SK-N-SH (cell line): ENCODE measurements at regions not wholly inside any gene's neighbourhood (a gene's known extent, or its start where the extent isn't known, plus 50 kb on each side); places are given as distances from the start of the nearest gene placed in this dataset.

Experiments used
- CTCF ChIA-PET: fragments of 300-600, 350-600 bp; formaldehyde crosslinking; extraction: SDS; loops from one replicate; lab custom pipeline; 2021; lab: Yijun Ruan, JAX
- POLR2A ChIA-PET: fragments of 350-600 bp; sonication (Branson Sonifier 250); formaldehyde crosslinking; extraction: SDS; loops from one replicate; lab custom pipeline; 2020; ENCODE audit warnings: antibody characterized with exemption, inconsistent platforms; lab: Yijun Ruan, JAX
- DNase-seq: peaks from one replicate; pipeline ENCODE4 v3.0.0; 2012
- H2AFZ ChIP-seq: fragments of 200-600 bp; sonication (generic); 2 replicates; pipeline ENCODE4 v1.8.1; 2016; ENCODE audit warnings: antibody characterized with exemption, mild to moderate bottlenecking, low read depth
- H3F3A ChIP-seq: fragments of 200-600 bp; sonication (generic); replicated peaks from 2 replicates; pipeline ENCODE3; 2016; ENCODE audit warnings: antibody characterized with exemption, mild to moderate bottlenecking; ENCODE audit not compliant: insufficient read depth
- H3K27ac ChIP-seq, 2 experiments: fragments of 200-500 bp in 1 of 2; fragments of 200-600 bp in 1 of 2; sonication (Bioruptor generic) in 1 of 2; sonication (generic), shearing (Covaris generic) in 1 of 2; 2 replicates each; pipeline versions ENCODE4 v1.5.1 to v1.6.1; 2014 to 2016; ENCODE audit warnings: low read depth in 2 of 2, inconsistent platforms in 1 of 2, low read length in 1 of 2, mild to moderate bottlenecking in 1 of 2, mixed read lengths in 1 of 2
- H3K27me3 ChIP-seq: fragments of 200-600 bp; sonication (generic), shearing (Covaris generic); 2 replicates; pipeline ENCODE4 v1.6.1; 2016; ENCODE audit warnings: mixed run types; ENCODE audit not compliant: insufficient read depth
- H3K36me3 ChIP-seq, 2 experiments: fragments of 200-500 bp in 1 of 2; fragments of 200-600 bp in 1 of 2; sonication (Bioruptor generic) in 1 of 2; sonication (generic) in 1 of 2; replicated peaks in 1 of 2; 2 replicates each; pipeline versions ENCODE3 to v1.5.1; 2014 to 2016; ENCODE audit warnings: low read length in 1 of 2, mild to moderate bottlenecking in 1 of 2; ENCODE audit not compliant: insufficient read depth in 2 of 2, control insufficient read depth in 1 of 2
- H3K4me1 ChIP-seq, 2 experiments: fragments of 200-500 bp in 1 of 2; fragments of 200-600 bp in 1 of 2; sonication (Bioruptor generic) in 1 of 2; sonication (generic), shearing (Covaris generic) in 1 of 2; 2 replicates each; pipeline versions ENCODE4 v1.5.1 to v1.6.1; 2014 to 2016; ENCODE audit warnings: low read depth in 1 of 2, low read length in 1 of 2, mixed run types in 1 of 2; ENCODE audit not compliant: insufficient read depth in 2 of 2, control insufficient read depth in 1 of 2
- H3K4me2 ChIP-seq: fragments of 200-600 bp; sonication (generic), shearing (Covaris generic); 2 replicates; pipeline ENCODE4 v1.6.1; 2017; ENCODE audit warnings: mixed run types
- H3K4me3 ChIP-seq, 2 experiments: fragments of 200-500 bp in 1 of 2; fragments of 200-600 bp in 1 of 2; sonication (Bioruptor generic) in 1 of 2; sonication (generic), shearing (Covaris generic) in 1 of 2; 2 replicates each; pipeline versions ENCODE4 v1.5.1 to v1.8.1; 2014 to 2016; ENCODE audit warnings: low read depth in 2 of 2, inconsistent platforms in 1 of 2, low read length in 1 of 2, mild to moderate bottlenecking in 1 of 2, mixed read lengths in 1 of 2, moderate library complexity in 1 of 2
- H3K79me2 ChIP-seq: fragments of 200-600 bp; sonication (generic); 2 replicates; pipeline ENCODE4 v1.8.1; 2017; ENCODE audit warnings: mild to moderate bottlenecking; ENCODE audit not compliant: insufficient read depth
- H3K9ac ChIP-seq: fragments of 200-600 bp; sonication (generic); 2 replicates; pipeline ENCODE4 v1.6.1; 2017; ENCODE audit warnings: mixed run types
- H3K9me2 ChIP-seq: fragments of 200-600 bp; sonication (generic); 2 replicates; pipeline ENCODE4 v1.6.1; 2017; ENCODE audit warnings: mixed run types
- H3K9me3 ChIP-seq: fragments of 200-600 bp; sonication (generic); 2 replicates; pipeline ENCODE4 v1.6.1; 2017; ENCODE audit warnings: mixed run types, mild to moderate bottlenecking, moderate library complexity
- H4K20me1 ChIP-seq: fragments of 200-600 bp; sonication (generic); 2 replicates; pipeline ENCODE4 v1.6.1; 2017; ENCODE audit warnings: mild to moderate bottlenecking, mixed run types; ENCODE audit not compliant: insufficient read depth
- CHD2 ChIP-seq: fragments of 150-350 bp; IDR thresholded peaks from 2 replicates; pipeline ENCODE4 v1.6.1; 2018; ENCODE audit warnings: low read length; ENCODE audit not compliant: partially characterized antibody
- ELF1 ChIP-seq: IDR thresholded peaks from 2 replicates; pipeline ENCODE4 v1.4.0; 2012
- EP300 ChIP-seq, 2 experiments: IDR thresholded peaks; 2 replicates each; pipeline versions ENCODE4 v1.4.0 to v1.6.1; 2012; ENCODE audit warnings: borderline replicate concordance in 1 of 2, low read depth in 1 of 2, low read length in 1 of 2
- FOSL2 ChIP-seq: IDR thresholded peaks from 2 replicates; pipeline ENCODE4 v1.4.0; 2012; ENCODE audit warnings: low read depth, mild to moderate bottlenecking, moderate library complexity, borderline replicate concordance
- FOXM1 ChIP-seq: IDR thresholded peaks from 2 replicates; pipeline ENCODE4 v1.4.0; 2012; ENCODE audit warnings: low read depth, mild to moderate bottlenecking
- GABPA ChIP-seq: IDR thresholded peaks from 2 replicates; pipeline ENCODE4 v1.4.0; 2012; ENCODE audit warnings: low read depth, mild to moderate bottlenecking
- MXI1 ChIP-seq: IDR thresholded peaks from 2 replicates; pipeline ENCODE4 v1.6.1; 2012; ENCODE audit warnings: mild to moderate bottlenecking, low read depth, low read length, improper control_type of control experiment
- NRF1 ChIP-seq: IDR thresholded peaks from 2 replicates; pipeline ENCODE4 v1.6.1; 2012; ENCODE audit warnings: low read depth, mild to moderate bottlenecking, low read length
- PBX3 ChIP-seq: IDR thresholded peaks from 2 replicates; pipeline ENCODE4; 2012
- POLR2AphosphoS5 ChIP-seq: IDR thresholded peaks from 2 replicates; pipeline ENCODE4 v1.6.1; 2012; ENCODE audit warnings: low read depth, low read length
- RCOR1 ChIP-seq: fragments of 150-350 bp; IDR thresholded peaks from 2 replicates; pipeline ENCODE4 v1.6.1; 2017; ENCODE audit warnings: antibody characterized with exemption, low read length
- RFX5 ChIP-seq: IDR thresholded peaks from 2 replicates; pipeline ENCODE4 v1.6.1; 2012; ENCODE audit warnings: mild to moderate bottlenecking, improper control_type of control experiment, low read length
- RXRA ChIP-seq: IDR thresholded peaks from 2 replicates; pipeline ENCODE4 v1.4.0; 2012; ENCODE audit warnings: low read depth, mild to moderate bottlenecking, borderline replicate concordance
- USF2 ChIP-seq: fragments of 150-350 bp; IDR thresholded peaks from 2 replicates; pipeline ENCODE4 v1.6.1; 2017; ENCODE audit warnings: antibody characterized with exemption, low read length, low read depth, borderline replicate concordance
- WGBS: methylation state at CpG from one replicate; pipeline ENCODE4 v1.1.6; 2017; ENCODE audit warnings: low lambda C conversion rate; 5-methylcytosine and 5-hydroxymethylcytosine counted together

GRCh38 chr18:68406761-68407160 is 308.1 kb downstream of the TMX3 start:
- no peak for DNase-seq
- Histone ChIP-seq H3K27ac (no peak overlapping the region), H3K27me3 (no peaks in the 10 kb centered on the region), H4K20me1 (no peaks in the 10 kb centered on the region), H3K9ac (no peak overlapping the region), H3K4me3 (no peak overlapping the region), H3K9me2 (no peaks in the 10 kb centered on the region), H3K36me3 (no peaks in the 10 kb centered on the region), H3K79me2 (no peaks in the 10 kb centered on the region), H3K4me1 (no peaks in the 10 kb centered on the region), H2AFZ (peak overlapping the region; percentile 11; the same call in 1 of the 2 replicates), H3K9me3 (0 out of 2 replicates have a peak, but pooled peaks cover 4% of the 10 kb centered on the region), H3F3A (no peaks in the 10 kb centered on the region), H3K4me2 (no peak overlapping the region)
- 76% methylated on average over 4 of the region's 4 CpGs for WGBS
- CTCF ChIA-PET = interaction anchor here (0.8 kb wide), 1 partner anchor 162 kb away, joined by 3 read pairs; no protein-coding TSS in a partner anchor
- POLR2A ChIA-PET = no interaction called here
- no peak for TF ChIP-seq USF2
- no peak for TF ChIP-seq CHD2
- TF ChIP-seq NRF1 = no peak
- TF ChIP-seq POLR2AphosphoS5 = no peak
- no peak for TF ChIP-seq RCOR1
- TF ChIP-seq RXRA = no peak
- no peak for TF ChIP-seq MXI1

- H3K27me3 ChIP-seq = no peaks in the 10 kb centered on the region
- no peak overlapping the region for H3K4me2 ChIP-seq
- H3K27ac ChIP-seq = no peak overlapping the region
- ChIA-PET CTCF (no interaction called here), POLR2A (no interaction called here)
- no peaks in the 10 kb centered on the region for H3F3A ChIP-seq
- H3K36me3 ChIP-seq = no peaks in the 10 kb centered on the region
- H3K9ac ChIP-seq = no peak overlapping the region
- 61% methylated on average over 2 of the region's 2 CpGs for WGBS
- 0 out of 2 replicates have a peak, but pooled peaks cover 4% of the 10 kb centered on the region for H3K9me3 ChIP-seq
- H4K20me1 ChIP-seq = no peaks in the 10 kb centered on the region
- H3K79me2 ChIP-seq = no peaks in the 10 kb centered on the region
- TF ChIP-seq RFX5 = no peak
- TF ChIP-seq USF2 = no peak
- TF ChIP-seq RXRA = no peak
- TF ChIP-seq CHD2 = no peak
- TF ChIP-seq FOXM1 = no peak
- no peak overlapping the region for H3K4me3 ChIP-seq
- no peaks in the 10 kb centered on the region for H3K9me2 ChIP-seq
- no peak for DNase-seq
- no peak overlapping the region for H2AFZ ChIP-seq
- H3K4me1 ChIP-seq = no peaks in the 10 kb centered on the region
These were observed 312.1 kb downstream of the TMX3 start for GRCh38 chr18:68402784-68403183.

- H2AFZ ChIP-seq = no peak overlapping the region
- H3K36me3 ChIP-seq = no peaks in the 10 kb centered on the region
- no peak overlapping the region for H3K27ac ChIP-seq
- TF ChIP-seq GABPA = no peak
- no peak for TF ChIP-seq CHD2
- no peak for TF ChIP-seq PBX3
- TF ChIP-seq FOXM1 = no peak
- no peak for TF ChIP-seq FOSL2
- TF ChIP-seq POLR2AphosphoS5 = no peak
- TF ChIP-seq EP300 (IDR thresholded peaks at IDR 0.05; ENCODE audit: borderline replicate concordance in 1 of 2, low read depth in 1 of 2, low read length in 1 of 2) = no peak
- TF ChIP-seq RXRA = no peak
- no peak for TF ChIP-seq ELF1
- TF ChIP-seq, all 33 proteins: peak for 0
- no peaks in the 10 kb centered on the region for H3F3A ChIP-seq
- ChIA-PET POLR2A (no interaction called here), CTCF (no interaction called here)
- H3K4me3 ChIP-seq = no peak overlapping the region
- H3K9me2 ChIP-seq = no peaks in the 10 kb centered on the region
- H3K4me1 ChIP-seq = no peaks in the 10 kb centered on the region
- no peaks in the 10 kb centered on the region for H3K79me2 ChIP-seq
- DNase-seq = no peak
- no peak overlapping the region for H3K4me2 ChIP-seq
- no peaks in the 10 kb centered on the region for H3K27me3 ChIP-seq
- 87% methylated on average over 3 of the region's 3 CpGs for WGBS
- H3K9ac ChIP-seq = no peak overlapping the region
- 0 out of 2 replicates have a peak, but pooled peaks cover 4% of the 10 kb centered on the region for H3K9me3 ChIP-seq
- H4K20me1 ChIP-seq = no peaks in the 10 kb centered on the region
These were observed 314.0 kb downstream of the TMX3 start for GRCh38 chr18:68400889-68401288.
